Psoas muscle (tissue), 7 donors: ENCODE measurements at regions not wholly inside any gene's neighbourhood (a gene's known extent, or its start where the extent isn't known, plus 50 kb on each side); places are given as distances from the start of the nearest gene placed in this dataset.

Source experiments
- ATAC-seq, 4 donors: fragments of 200-7000 bp; cut with Tn5 transposase; one replicate each; pipeline ENCODE4 v1.9.1; 2020; ENCODE audit warnings: moderate library complexity in 3 of 4, mild to moderate bottlenecking in 2 of 4
- DNase-seq, 2 donors: peaks; one replicate each; pipeline ENCODE4 v3.0.0-alpha.2; 2020
- H3K27ac ChIP-seq: fragments of 200-600 bp; one replicate; pipeline ENCODE4 v1.8.0; 2022
- H3K27me3 ChIP-seq, 3 donors: fragments of 200-600 bp in 1 of 3; one replicate each; pipeline versions ENCODE4 v1.6.1 to v1.8.0; 2013 to 2022; ENCODE audit warnings: low read length in 2 of 3, mild to moderate bottlenecking in 2 of 3, moderate library complexity in 1 of 3; ENCODE audit not compliant: insufficient read depth in 3 of 3
- H3K36me3 ChIP-seq, 2 donors: fragments of 200-600 bp in 1 of 2; one replicate each; pipeline versions ENCODE4 v1.6.1 to v1.8.0; 2013 to 2022; ENCODE audit warnings: low read depth in 1 of 2, mild to moderate bottlenecking in 1 of 2, moderate library complexity in 1 of 2; ENCODE audit not compliant: insufficient read depth in 1 of 2
- H3K4me1 ChIP-seq: fragments of 200-600 bp; one replicate; pipeline ENCODE4 v1.8.0; 2022
- H3K4me3 ChIP-seq: fragments of 200-600 bp; one replicate; pipeline ENCODE4 v1.8.0; 2022; ENCODE audit warnings: mild to moderate bottlenecking
- H3K9me3 ChIP-seq: fragments of 200-600 bp; one replicate; pipeline ENCODE4 v1.8.0; 2022
- CTCF ChIP-seq: fragments of 200-600 bp; IDR thresholded peaks from one replicate; pipeline ENCODE4 v1.8.0; 2022; ENCODE audit warnings: antibody characterized with exemption
- WGBS, 3 donors: extraction: QIAGEN DNeasy Blood & Tissue Kit; methylation state at CpG; one replicate each; pipeline versions ENCODE4 v1.1.6 to v1.1.7; 2013; 5-methylcytosine and 5-hydroxymethylcytosine counted together
- intact Hi-C, 2 donors: fragments of 100-400 bp; cut with DNase I; formaldehyde crosslinking; loops; one replicate each; pipeline versions ENCODE4 v1.11.0 to v1.14.2; 2022
- donor health status: healthy with polysubstance abuse.
- donor health status: DM: no; HTN: no; CAD: no; lungs with moderate emphysema.
- donor health status: Bipolar disorder and iron deficiency.
- donor health status: healthy.
- donor health status: DM: yes; HTN: yes; CAD: no.
- donor health status: DM: no; HTN: no; CAD: no.
- donor health status: DM: yes; HTN: yes; CAD: no.

GRCh38 chr9:89843591-89843990 is 238.8 kb downstream of the GADD45G start:
- intact Hi-C loops, result no loop called here
- ATAC-seq (no peak), DNase-seq (no peak)
- H3K9me3 ChIP-seq, result no peaks in the 10 kb centered on the region
- no peak overlapping the region for H3K27ac ChIP-seq
- H3K27me3 ChIP-seq, result peaks cover 0 to 2% (median 0%) of the 10 kb centered on the region in 3 donors
- WGBS, 3 donors, result 91 to 96% (median 91%) methylated on average over 3 of the region's 3 CpGs
- no peaks in the 10 kb centered on the region for H3K4me1 ChIP-seq
- no peak for TF ChIP-seq CTCF
- no peak overlapping the region for H3K4me3 ChIP-seq
- H3K36me3 ChIP-seq, result no peaks in the 10 kb centered on the region

- intact Hi-C loops, result no loop called here
- WGBS, 3 donors, result 95 to 99% (median 97%) methylated on average over 5 of the region's 5 CpGs
- no peak for ATAC-seq
Observed at GRCh38 chr9:89844075-89844474, 239.3 kb downstream of the GADD45G start.

GRCh38 chr9:89844535-89844934 is 239.7 kb downstream of the GADD45G start:
- peaks cover 0 to 2% (median 0%) of the 10 kb centered on the region in 3 donors for H3K27me3 ChIP-seq
- WGBS, 3 donors, result 91 to 94% (median 93%) methylated on average over 6 of the region's 6 CpGs
- no peaks in the 10 kb centered on the region for H3K9me3 ChIP-seq
- ATAC-seq (no peak), DNase-seq (no peak)
- no peaks in the 10 kb centered on the region for H3K4me1 ChIP-seq
- H3K36me3 ChIP-seq, result no peaks in the 10 kb centered on the region
- intact Hi-C loops, result no loop called here
- no peak for TF ChIP-seq CTCF
- no peak overlapping the region for H3K27ac ChIP-seq
- H3K4me3 ChIP-seq, result no peak overlapping the region

More at GRCh38 chr9:89844075-89844474, 239.3 kb downstream of the GADD45G start:
- DNase-seq, result no peak
- Histone ChIP-seq H3K9me3 (no peaks in the 10 kb centered on the region), H3K4me3 (no peak overlapping the region), H3K36me3 (no peaks in the 10 kb centered on the region), H3K4me1 (no peaks in the 10 kb centered on the region), H3K27ac (no peak overlapping the region), H3K27me3 (peaks cover 0 to 2% (median 0%) of the 10 kb centered on the region in 3 donors)
- no peak for TF ChIP-seq CTCF

GRCh38 chr9:89845321-89845720 is 240.5 kb downstream of the GADD45G start:
- DNase-seq (no peak), ATAC-seq (no peak)
- H3K4me3 ChIP-seq, result no peak overlapping the region
- 58 to 69% (median 65%) methylated on average over 3 of the region's 3 CpGs for WGBS, 3 donors
- H3K4me1 ChIP-seq, result no peaks in the 10 kb centered on the region
- no peaks in the 10 kb centered on the region for H3K36me3 ChIP-seq
- no peak for TF ChIP-seq CTCF
- intact Hi-C loops, result no loop called here
- H3K27ac ChIP-seq, result no peak overlapping the region
- peaks cover 0 to 1% (median 0%) of the 10 kb centered on the region in 3 donors for H3K27me3 ChIP-seq
- H3K9me3 ChIP-seq, result no peaks in the 10 kb centered on the region

- intact Hi-C loops, result no loop called here
- TF ChIP-seq CTCF, result no peak
- no peak for ATAC-seq
- H3K27ac ChIP-seq, result no peak overlapping the region
- 85 to 89% (median 88%) methylated on average over 9 of the region's 9 CpGs for WGBS, 3 donors
- no peaks in the 10 kb centered on the region for H3K27me3 ChIP-seq
- no peaks in the 10 kb centered on the region for H3K4me1 ChIP-seq
- no peak for DNase-seq
- H3K4me3 ChIP-seq, result no peak overlapping the region
- no peaks in the 10 kb centered on the region for H3K36me3 ChIP-seq
- no peaks in the 10 kb centered on the region for H3K9me3 ChIP-seq
Observed at GRCh38 chr9:89845862-89846261, 241.1 kb downstream of the GADD45G start.
